Endothelial cell (in vitro differentiated cells): ENCODE measurements at regions not wholly inside any gene's neighbourhood (a gene's known extent, or its start where the extent isn't known, plus 50 kb on each side); places are given as distances from the start of the nearest gene placed in this dataset.
A peak's percentile ranks its signal among the peaks of the same experiment; 100 is the strongest.

Experiments
- DNase-seq: peaks from one replicate; pipeline ENCODE4 v3.0.0; 2021; ENCODE audit warnings: low spot score
- H3K27ac Mint-ChIP-seq: one replicate; pipeline ENCODE4 v1.8.0; 2021; ENCODE audit warnings: mixed read lengths, inconsistent platforms; ENCODE audit not compliant: unreplicated experiment
- H3K27me3 Mint-ChIP-seq: one replicate; pipeline ENCODE4 v1.8.0; 2021; ENCODE audit warnings: mild to moderate bottlenecking, moderate library complexity, mixed read lengths, inconsistent platforms; ENCODE audit not compliant: unreplicated experiment
- H3K36me3 Mint-ChIP-seq: one replicate; pipeline ENCODE4 v1.8.0; 2021; ENCODE audit warnings: mild to moderate bottlenecking, low read depth, mixed read lengths, inconsistent platforms; ENCODE audit not compliant: unreplicated experiment
- H3K4me1 Mint-ChIP-seq: one replicate; pipeline ENCODE4 v1.8.0; 2021; ENCODE audit warnings: mild to moderate bottlenecking, mixed read lengths, inconsistent platforms; ENCODE audit not compliant: unreplicated experiment
- H3K4me3 Mint-ChIP-seq: one replicate; pipeline ENCODE4 v1.8.0; 2021; ENCODE audit warnings: mild to moderate bottlenecking, mixed read lengths, inconsistent platforms; ENCODE audit not compliant: unreplicated experiment
- H3K9me3 Mint-ChIP-seq: one replicate; pipeline ENCODE4 v1.8.0; 2021; ENCODE audit warnings: mixed read lengths, inconsistent platforms; ENCODE audit not compliant: unreplicated experiment
- CTCF ChIP-seq: fragments of 200-600 bp; sonication (generic); IDR thresholded peaks from one replicate; pipeline ENCODE4 v1.5.0; 2021; ENCODE audit warnings: antibody characterized with exemption; ENCODE audit not compliant: unreplicated experiment

DNA sequence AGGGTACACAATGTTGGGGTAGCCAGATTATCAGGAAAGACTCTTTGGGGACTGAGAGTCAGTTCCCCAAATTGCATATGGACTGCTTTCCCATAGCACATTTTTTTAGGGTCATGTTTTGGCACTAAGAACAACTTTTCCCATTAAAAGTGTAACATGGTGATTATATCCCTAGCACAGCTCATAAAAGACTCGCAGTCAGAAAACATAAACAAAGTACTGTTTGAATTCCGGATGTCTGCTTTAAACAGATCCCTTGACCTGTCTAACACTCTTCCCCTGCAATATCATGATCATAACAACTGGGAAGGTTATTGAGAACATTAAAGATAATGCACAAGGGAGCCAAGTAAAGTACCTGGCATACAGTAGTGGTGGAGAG is 262.2 kb downstream of the ASXL3 start:
- Mint-ChIP-seq H3K36me3 (no peaks in the 10 kb centered on the region), H3K27me3 (peaks cover 2% of the 10 kb centered on the region), H3K27ac (no peak overlapping the region), H3K9me3 (no peaks in the 10 kb centered on the region), H3K4me1 (peaks cover 2% of the 10 kb centered on the region), H3K4me3 (no peak overlapping the region)
- DNase-seq = no peak
- TF ChIP-seq CTCF = no peak

DNA sequence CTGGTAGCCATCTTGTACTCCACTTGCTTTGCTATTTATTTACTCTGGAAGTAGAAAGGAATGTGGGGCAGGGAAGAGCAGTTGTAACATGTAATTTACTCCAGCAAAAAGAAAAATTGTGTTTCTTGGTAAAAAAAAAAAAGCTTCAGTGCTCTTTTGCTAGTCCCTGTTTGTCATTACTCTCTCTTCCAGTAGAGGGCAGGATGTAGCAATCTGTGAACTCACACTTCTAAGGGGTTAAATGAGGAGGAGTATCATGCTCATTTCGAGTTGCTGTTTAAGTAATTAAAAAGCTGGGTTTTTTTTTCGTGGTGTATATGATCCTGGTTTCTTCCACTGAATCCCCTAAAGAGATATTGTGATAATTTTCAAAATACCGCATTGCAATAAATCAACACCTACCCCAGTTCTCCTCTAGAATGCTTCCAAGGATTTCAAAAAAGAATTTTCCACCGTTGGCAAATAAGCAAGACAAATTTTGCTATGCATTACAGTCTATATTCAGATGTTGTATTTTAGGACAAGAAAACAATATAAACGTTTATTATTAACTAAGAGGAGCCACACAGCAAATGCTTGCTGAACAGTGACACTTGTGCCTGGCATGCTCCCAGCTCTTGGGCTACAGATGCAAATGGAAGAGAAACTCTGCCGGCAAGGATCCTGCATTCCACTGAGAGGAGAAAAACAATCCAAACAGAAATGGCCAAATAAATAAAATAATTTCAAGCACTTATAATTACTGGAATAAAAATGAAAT is 261.6 kb downstream of the ASXL3 start:
- DNase-seq = peak; percentile 32

GRCh38 chr18:33838054-33838453 is 260.0 kb downstream of the ASXL3 start:
- no peak for DNase-seq
- no peak overlapping the region for H3K27ac Mint-ChIP-seq
- no peaks in the 10 kb centered on the region for H3K9me3 Mint-ChIP-seq
- H3K4me1 Mint-ChIP-seq = peaks cover 15% of the 10 kb centered on the region
- H3K27me3 Mint-ChIP-seq = peaks cover 2% of the 10 kb centered on the region
- no peak for TF ChIP-seq CTCF
- no peak overlapping the region for H3K4me3 Mint-ChIP-seq
- H3K36me3 Mint-ChIP-seq = no peaks in the 10 kb centered on the region

More for the DNA sequence above, 261.6 kb downstream of the ASXL3 start:
- peak; percentile 69 for TF ChIP-seq CTCF
- Mint-ChIP-seq H3K4me1 (peaks cover 7% of the 10 kb centered on the region), H3K27ac (no peak overlapping the region), H3K36me3 (no peaks in the 10 kb centered on the region), H3K9me3 (no peaks in the 10 kb centered on the region), H3K27me3 (peaks cover 2% of the 10 kb centered on the region), H3K4me3 (no peak overlapping the region)

DNA sequence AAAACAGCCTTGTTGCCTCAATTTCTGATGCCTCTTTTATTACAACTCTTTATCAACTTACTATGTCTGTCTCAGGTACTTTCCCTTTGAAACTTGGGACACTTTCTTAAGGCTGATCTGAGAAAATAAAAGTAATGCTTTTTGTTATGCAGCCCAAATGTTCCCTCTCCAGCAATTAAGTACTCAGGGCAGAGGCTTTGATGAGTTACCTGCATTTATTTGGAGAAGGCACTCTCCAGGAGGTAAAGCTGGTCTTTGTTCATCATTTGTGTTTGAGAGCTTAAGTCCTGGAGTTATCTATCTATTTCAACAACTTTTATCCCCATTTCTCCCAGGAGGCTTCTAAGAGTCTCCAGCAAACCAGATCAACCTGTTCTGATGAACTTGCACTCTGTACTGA is 259.2 kb downstream of the ASXL3 start:
- H3K4me1 Mint-ChIP-seq = peaks cover 22% of the 10 kb centered on the region
- no peak for DNase-seq
- H3K27me3 Mint-ChIP-seq = no peaks in the 10 kb centered on the region
- no peak for TF ChIP-seq CTCF
- H3K36me3 Mint-ChIP-seq = no peaks in the 10 kb centered on the region
- no peak overlapping the region for H3K4me3 Mint-ChIP-seq
- no peak overlapping the region for H3K27ac Mint-ChIP-seq
- no peaks in the 10 kb centered on the region for H3K9me3 Mint-ChIP-seq

DNA sequence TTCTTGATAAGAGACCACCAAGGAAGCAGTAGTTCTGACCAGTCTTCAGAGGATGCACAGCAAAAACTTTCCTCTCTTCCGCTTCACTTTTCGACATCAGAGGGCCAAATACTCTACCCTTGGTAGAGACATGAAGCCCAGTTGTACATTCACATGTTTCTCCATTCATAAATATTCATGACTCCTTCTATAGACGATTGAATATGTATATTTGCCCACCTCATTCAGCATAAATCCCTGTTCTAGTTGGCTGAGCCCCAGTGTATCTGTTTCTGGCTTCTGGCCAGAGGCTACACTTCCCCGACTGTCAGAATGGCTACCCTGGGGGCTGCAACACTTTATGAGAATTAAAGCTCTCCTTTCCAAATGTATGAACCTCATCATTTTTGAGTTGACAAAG is 258.5 kb downstream of the ASXL3 start:
- H3K36me3 Mint-ChIP-seq = no peaks in the 10 kb centered on the region
- no peak overlapping the region for H3K4me3 Mint-ChIP-seq
- no peak for TF ChIP-seq CTCF
- no peaks in the 10 kb centered on the region for H3K27me3 Mint-ChIP-seq
- DNase-seq = no peak
- peaks cover 22% of the 10 kb centered on the region for H3K4me1 Mint-ChIP-seq
- no peaks in the 10 kb centered on the region for H3K9me3 Mint-ChIP-seq
- no peak overlapping the region for H3K27ac Mint-ChIP-seq
